Sigmoid colon (tissue), 4 donors: ENCODE measurements at regions not wholly inside any gene's neighbourhood (a gene's known extent, or its start where the extent isn't known, plus 50 kb on each side); places are given as distances from the start of the nearest gene placed in this dataset.

Experiments
- CTCF ChIP-seq, 4 experiments: fragments of 450-650 bp in 3 of 4; fragments of 200-600 bp in 1 of 4; IDR thresholded peaks; one replicate each; pipeline ENCODE4 v1.5.1; 2016 to 2019; ENCODE audit warnings: antibody characterized with exemption in 4 of 4, mild to moderate bottlenecking in 3 of 4, moderate library complexity in 2 of 4
- EP300 ChIP-seq, 4 donors: sonication (generic); formaldehyde crosslinking; IDR thresholded peaks; one replicate each; pipeline ENCODE4 v1.6.1; 2017; ENCODE audit warnings: antibody characterized with exemption in 4 of 4
- POLR2A ChIP-seq, 2 donors: fragments of 450-650 bp; IDR thresholded peaks; one replicate each; pipeline ENCODE4 v1.6.1; 2016; ENCODE audit warnings: antibody characterized with exemption in 2 of 2, mild to moderate bottlenecking in 2 of 2, moderate library complexity in 2 of 2
- POLR2AphosphoS5 ChIP-seq, 4 donors: sonication (generic); formaldehyde crosslinking; IDR thresholded peaks; one replicate each; pipeline ENCODE4 v1.6.1; 2017; ENCODE audit warnings: antibody characterized with exemption in 4 of 4

- TF ChIP-seq CTCF (IDR thresholded peaks at IDR 0.05): no peak
- TF ChIP-seq POLR2A (IDR thresholded peaks at IDR 0.05): no peak
- no peak for TF ChIP-seq POLR2AphosphoS5 (IDR thresholded peaks at IDR 0.05)
- no peak for TF ChIP-seq EP300 (IDR thresholded peaks at IDR 0.05)
Observed at GRCh38 chrX:149370097-149370496, 135.0 kb downstream of the IDS start.
